ENCODE measurements at regions not wholly inside any gene's neighbourhood (a gene's known extent, or its start where the extent isn't known, plus 50 kb on each side); places are given as distances from the start of the nearest gene placed in this dataset.

- DNase-seq (ENCODE audit: low read depth): no peak
Observed at GRCh38 chr20:55264703-55265239, 740.5 kb downstream of the CBLN4 start.

- DNase-seq (ENCODE audit: low read depth): no peak
Observed at GRCh38 chr20:55258559-55258958, 746.8 kb downstream of the CBLN4 start.

GRCh38 chr20:55255016-55255415 is 750.3 kb downstream of the CBLN4 start:
- DNase-seq (ENCODE audit: low read depth): no peak

DNA sequence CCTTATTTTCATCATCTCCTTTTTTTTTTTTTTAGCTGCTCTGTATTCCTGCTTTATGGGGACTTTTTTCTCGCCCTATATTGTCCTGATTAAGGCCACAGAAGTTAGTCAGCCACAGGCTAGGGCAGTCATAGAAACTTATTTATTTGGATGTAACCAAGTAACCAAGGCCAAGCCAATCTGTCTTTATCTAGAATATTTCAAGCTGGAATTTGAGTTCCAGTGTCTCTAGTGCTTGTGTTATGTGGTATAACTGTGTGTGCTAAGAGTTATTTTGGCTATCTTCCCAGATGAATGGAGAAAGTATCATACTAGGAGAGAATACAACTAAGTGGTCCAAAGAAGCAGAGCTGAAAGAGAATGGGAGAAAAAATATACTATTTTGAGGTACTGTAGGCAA is 751.5 kb downstream of the CBLN4 start:
- DNase-seq (ENCODE audit: low read depth): peak; percentile 82

DNA sequence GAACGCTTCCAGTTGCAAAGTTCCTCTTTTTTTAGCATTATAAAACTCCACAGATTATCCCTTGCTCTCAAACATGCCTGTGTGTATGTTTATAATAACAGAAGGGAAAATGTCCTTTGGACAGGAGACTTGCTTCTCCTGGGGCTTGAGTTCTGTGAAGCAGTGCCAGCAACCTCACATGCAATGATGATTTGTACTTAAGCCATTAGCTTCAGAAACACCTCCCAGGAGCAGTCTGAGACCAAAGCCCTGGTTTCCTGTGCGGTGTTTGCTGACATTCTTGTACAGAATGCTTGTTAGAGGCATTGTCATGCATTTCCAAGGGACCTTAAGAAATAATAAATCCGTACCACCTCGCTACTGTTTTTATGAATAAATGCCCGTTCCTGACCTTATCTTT is 752.8 kb downstream of the CBLN4 start:
- DNase-seq (ENCODE audit: low read depth): peak; percentile 75

DNA sequence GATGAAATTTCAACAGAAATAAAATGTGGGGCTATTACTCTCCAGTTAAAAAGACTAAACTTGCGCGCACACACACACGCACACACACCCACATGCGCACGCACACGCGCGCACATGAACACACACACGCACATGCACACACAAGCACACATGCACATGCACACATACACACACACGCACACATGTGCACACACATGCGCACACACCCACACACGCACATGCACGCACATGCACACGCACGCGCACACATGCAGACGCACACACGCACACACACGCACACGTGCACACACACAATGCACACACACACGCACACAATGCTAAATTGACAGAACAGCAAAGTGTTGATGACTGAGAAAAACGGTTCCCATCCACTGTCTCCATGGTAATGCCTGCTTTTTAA is 754.1 kb downstream of the CBLN4 start:
- DNase-seq (ENCODE audit: low read depth): no peak

- no peak for DNase-seq (ENCODE audit: low read depth)
Observed at GRCh38 chr20:55242853-55243252, 762.5 kb downstream of the CBLN4 start.

DNA sequence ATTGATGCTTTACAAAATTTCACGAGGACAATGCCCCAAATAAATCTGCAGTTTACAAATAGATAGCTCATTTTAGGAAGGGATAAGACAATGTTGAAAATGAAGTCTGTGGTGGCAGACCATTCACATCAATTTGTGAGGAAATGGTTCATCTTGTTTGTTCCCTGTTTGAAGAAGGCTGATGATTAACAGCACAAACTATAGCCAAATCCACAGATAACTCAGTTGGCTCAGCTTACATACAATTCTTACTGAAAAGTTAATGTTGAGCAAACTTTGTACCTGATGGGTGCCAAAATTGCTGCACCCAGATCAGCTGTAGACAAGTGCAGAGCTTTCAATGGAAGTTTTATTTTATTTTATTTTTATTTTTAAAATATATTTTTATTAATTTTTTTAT is 763.9 kb downstream of the DOK5 start:
- DNase-seq (ENCODE audit: low read depth): no peak

GRCh38 chr20:55232647-55233046 is 757.3 kb downstream of the DOK5 start:
- no peak for DNase-seq (ENCODE audit: low read depth)

- DNase-seq (ENCODE audit: low read depth): no peak
Observed at GRCh38 chr20:55229451-55229850, 754.1 kb downstream of the DOK5 start.

DNA sequence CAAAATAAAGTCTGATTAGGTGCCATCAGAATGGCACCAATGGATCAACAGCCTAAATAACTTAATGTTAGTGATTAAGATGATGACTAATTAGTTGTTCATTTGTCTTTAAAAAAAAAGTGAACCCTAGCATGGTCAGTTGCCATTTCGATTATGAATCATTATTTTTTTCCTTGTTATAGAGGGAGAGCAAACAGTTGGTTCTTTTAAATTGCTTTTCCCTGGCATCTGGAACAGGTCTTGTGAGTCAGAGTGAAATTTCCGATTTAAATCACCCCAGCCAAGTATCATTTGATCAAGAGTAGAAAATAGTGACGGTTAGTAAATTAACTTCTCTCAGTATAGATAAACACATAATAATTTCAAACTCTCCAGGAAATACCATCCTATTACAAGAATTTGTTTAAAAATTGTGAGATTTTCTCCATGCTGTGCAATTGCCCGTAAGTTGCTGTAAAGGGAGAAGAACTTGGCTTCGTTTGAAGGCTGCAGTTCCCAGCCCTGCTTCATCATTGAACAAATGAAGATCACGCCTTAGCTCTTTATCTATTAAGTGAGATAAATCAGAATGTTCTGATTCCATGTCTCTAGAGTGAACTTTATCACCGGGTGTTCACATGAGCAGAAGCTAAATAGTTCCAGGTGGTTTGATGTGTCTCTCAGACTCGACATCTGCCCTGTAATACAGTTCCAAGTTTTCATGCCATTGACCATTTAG is 741.3 kb downstream of the DOK5 start:
- DNase-seq (ENCODE audit: low read depth): peak; percentile 55

- DNase-seq (ENCODE audit: low read depth): no peak
Observed at GRCh38 chr20:55213653-55214052, 738.3 kb downstream of the DOK5 start.

DNA sequence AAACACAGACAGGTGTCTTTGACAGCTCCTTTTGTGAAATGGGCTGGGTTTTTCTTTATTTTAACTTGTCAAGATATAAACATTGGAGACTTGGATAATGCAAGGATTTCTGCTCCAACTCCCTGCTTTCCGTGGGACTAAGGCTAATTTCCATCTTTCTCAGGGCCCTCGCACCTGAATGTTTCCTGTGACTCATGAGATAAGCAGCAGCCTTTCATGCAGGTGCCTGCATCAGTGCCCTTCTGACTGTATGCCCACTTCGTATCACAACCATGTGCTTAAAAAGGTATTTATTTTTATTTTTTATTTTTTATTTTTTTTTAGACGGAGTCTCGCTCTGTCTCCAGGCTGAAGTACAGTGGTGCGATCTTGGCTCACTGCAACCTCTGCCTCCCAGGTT is 736.1 kb downstream of the DOK5 start:
- DNase-seq (ENCODE audit: low read depth): no peak

DNA sequence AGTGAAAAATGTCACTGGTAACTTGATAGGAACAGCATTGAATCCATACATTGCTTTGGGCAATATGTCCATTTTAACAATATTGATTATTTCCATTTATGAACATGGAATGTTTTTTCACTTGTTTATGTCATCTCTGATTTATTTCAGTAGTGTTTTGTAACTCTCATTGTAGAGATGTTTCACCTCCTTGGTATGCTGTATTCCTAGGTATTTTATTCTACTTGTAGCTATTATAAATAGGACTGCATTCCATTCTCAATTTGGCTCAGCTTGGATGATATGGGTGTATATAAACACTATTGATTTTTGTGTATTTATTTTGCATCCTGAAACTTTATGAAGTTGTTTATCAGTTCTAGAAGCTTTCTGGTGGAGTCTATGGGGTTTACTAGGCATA is 730.3 kb downstream of the DOK5 start:
- DNase-seq (ENCODE audit: low read depth): peak; percentile 35

DNA sequence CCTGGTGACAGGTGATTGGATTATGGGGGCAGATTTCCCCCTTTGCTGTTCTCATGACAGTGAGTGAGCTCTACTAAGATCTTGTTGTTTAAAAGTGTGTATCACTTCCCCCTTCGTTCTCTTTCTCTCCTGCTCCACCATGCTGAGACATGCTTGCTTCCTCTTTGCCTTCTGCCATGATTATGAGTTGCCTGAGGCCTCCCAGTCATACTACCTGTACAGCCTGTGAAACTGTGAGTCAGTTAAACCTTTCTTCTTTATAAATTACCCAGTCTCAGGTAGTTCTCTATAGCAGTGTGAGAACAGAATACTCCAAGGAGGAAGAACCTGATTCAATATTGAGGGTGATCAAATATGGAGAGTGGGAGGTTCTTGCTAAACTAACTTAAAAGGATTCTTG is 724.9 kb downstream of the DOK5 start:
- DNase-seq (ENCODE audit: low read depth): no peak

DNA sequence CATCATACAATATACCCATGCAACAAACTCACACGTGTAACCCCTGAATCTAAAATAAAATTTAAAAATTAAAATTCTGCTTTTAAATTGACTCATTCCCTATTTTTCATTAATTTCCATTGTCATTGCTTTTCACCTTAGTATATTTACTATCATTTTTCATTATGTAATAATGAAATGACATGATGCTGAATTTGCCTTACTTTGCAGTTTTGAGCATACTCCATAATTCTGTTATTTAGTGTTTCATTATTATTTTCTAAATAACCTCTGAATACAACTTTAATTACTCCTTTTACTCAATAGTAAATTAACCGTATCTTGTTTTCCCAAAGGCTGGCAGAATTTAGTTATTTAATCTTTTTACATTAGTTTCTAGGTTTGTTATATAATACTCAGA is 719.6 kb downstream of the DOK5 start:
- DNase-seq (ENCODE audit: low read depth): no peak

GRCh38 chr20:55186228-55186627 is 710.8 kb downstream of the DOK5 start:
- DNase-seq (ENCODE audit: low read depth): no peak

GRCh38 chr20:55175081-55175480 is 699.7 kb downstream of the DOK5 start:
- no peak for DNase-seq (ENCODE audit: low read depth)

DNA sequence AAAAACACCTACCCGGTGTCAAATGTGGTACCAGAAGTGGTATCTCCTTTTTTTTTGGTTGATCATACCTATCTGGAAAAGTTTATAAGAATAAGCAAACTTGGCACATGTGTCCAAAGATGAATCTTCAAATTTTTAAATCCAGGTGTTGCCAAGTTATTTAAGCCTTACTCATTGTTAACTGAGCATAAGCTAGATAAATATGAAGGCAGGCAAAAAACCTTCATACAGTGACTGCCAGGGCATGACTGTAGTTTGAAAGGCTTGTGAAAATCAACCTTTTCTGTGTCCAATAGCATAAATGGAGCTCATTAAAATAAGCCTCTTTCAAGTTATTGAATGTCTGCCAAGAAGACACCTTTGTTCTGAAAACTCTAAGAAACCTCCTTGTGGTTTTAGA is 699.2 kb downstream of the DOK5 start:
- DNase-seq (ENCODE audit: low read depth): no peak

DNA sequence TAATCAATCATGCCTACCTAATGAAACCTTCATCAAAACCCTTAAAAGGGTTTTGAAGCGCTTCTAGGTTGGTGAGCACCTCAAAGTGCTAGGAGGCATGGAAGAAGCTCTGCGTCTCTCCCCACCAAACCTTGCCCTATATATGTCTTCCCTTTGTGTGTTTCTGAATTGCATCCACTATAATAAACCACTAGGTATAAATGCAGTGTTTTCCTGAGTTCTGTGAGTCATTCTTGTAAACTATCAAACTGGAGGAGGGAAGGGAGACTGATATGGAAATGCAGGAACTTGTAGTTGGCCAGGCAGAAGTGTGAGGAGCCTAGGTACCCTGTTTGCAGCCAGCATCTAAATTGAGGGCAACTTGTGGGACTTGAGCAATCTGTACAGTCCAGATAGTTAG is 698.8 kb downstream of the DOK5 start:
- peak; percentile 62 for DNase-seq (ENCODE audit: low read depth)

- peak; percentile 63 for DNase-seq (ENCODE audit: low read depth)
Observed at GRCh38 chr20:55173601-55174000, 698.2 kb downstream of the DOK5 start.

DNA sequence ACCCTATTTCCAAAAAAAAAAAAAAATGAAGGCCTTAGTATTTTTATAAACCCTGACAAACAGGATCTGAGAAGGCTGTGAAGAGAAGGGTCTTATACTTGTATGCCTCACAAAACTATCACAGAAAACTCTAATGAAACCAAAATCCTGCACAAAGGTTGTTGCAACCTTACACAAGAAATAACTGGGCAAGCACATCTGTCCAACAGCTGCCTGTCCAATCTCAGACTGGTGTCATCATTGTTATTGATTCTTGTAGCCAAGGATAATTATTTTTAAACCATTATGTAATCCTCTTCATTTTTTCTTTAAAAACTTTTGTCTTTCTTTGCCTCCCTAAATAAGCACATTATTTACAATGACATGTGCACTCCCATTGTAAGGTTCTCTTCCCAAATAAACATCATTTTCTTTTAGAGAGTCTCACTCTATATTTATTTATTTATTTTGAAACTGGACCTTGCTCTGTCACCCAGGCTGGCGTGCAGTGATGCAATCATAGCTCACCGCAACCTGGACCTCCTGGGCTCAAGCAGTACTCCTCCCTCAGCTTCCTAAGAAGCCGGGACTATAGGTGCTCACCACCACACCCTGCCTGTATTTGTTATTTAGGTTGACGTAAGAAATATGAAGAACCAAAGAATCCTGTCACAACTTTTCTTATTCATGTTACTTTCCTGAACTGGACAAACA is 697.1 kb downstream of the DOK5 start:
- DNase-seq (ENCODE audit: low read depth): peak; percentile 68

GRCh38 chr20:55166063-55166462 is 690.7 kb downstream of the DOK5 start:
- peak; percentile 16 for DNase-seq (ENCODE audit: low read depth)
